GM21447 (cell line): ENCODE measurements at regions not wholly inside any gene's neighbourhood (a gene's known extent, or its start where the extent isn't known, plus 50 kb on each side); places are given as distances from the start of the nearest gene placed in this dataset.
A peak's percentile ranks its signal among the peaks of the same experiment; 100 is the strongest.

Source experiments
- ATAC-seq: cut with Tn5 transposase; IDR thresholded peaks from one replicate; pipeline ENCODE4 v1.9.1; 2021; ENCODE audit not compliant: unreplicated experiment

- ATAC-seq = no peak
Observed at GRCh38 chr6:98280492-98280891, 553.9 kb upstream of the POU3F2 start.

DNA sequence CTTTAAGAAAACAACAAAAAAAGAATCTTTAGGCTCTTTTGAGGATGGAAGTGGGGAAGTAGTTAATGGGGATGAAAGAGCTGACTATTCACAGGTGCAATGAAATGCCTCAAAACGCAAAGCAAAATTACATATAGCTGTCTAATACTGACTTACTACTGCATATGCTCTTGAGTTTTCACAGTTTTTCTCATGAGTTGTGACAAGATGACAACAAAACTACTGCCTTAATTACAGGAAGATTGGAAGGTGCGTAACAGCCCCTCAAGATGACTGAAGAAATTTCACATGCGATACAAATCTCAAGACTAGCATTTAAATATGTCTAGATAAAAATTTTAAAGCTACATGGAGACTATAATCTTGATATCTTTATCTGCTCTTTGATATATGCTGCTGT, 547.8 kb upstream of the POU3F2 start:
- ATAC-seq = no peak

DNA sequence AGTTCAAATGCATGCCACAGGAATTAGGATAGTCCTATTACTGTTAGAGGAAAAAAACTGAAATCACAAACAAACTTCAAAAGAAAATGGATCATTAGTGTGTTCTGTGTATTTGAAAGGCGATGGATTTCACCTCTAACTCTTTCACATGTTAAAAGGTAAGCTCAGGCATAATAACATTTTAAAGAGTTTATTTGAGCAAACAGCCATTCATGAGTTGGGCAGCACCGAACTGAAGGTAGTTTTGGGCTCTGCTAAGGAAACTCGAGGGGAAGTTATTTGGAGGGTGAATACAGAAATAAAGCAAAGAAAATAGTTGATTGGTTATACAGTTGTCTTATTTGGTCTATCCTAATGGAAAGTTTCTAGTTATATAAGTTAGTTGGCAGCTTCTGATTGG, 546.5 kb upstream of the POU3F2 start:
- no peak for ATAC-seq

DNA sequence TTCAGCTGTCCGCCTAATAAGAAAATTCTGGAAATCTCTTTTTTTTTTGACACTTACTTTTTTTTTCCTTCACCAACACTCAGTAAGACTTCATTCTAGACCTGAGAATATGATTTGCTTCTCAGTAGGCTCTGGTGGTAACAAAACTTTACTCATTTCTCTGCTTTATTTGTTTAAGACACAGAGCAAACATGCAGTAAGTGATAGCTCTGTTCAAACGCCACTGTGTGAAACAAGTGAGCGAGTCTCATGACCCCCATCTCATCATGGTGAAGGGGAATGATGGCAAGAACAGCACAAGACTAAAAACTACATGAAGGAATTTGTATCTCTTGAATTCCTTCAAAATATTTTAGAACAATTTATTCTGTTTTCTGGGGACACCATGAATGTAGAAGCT, 541.6 kb upstream of the POU3F2 start:
- ATAC-seq = no peak

GRCh38 chr6:98295515-98296175, 538.7 kb upstream of the POU3F2 start:
- ATAC-seq = no peak

GRCh38 chr6:98308564-98308963, 525.8 kb upstream of the POU3F2 start:
- ATAC-seq = no peak

GRCh38 chr6:98310443-98310842, 523.9 kb upstream of the POU3F2 start:
- ATAC-seq = no peak

GRCh38 chr6:98323605-98324004, 510.8 kb upstream of the POU3F2 start:
- peak; percentile 77 for ATAC-seq

GRCh38 chr6:98324446-98324845, 509.9 kb upstream of the POU3F2 start:
- no peak for ATAC-seq

DNA sequence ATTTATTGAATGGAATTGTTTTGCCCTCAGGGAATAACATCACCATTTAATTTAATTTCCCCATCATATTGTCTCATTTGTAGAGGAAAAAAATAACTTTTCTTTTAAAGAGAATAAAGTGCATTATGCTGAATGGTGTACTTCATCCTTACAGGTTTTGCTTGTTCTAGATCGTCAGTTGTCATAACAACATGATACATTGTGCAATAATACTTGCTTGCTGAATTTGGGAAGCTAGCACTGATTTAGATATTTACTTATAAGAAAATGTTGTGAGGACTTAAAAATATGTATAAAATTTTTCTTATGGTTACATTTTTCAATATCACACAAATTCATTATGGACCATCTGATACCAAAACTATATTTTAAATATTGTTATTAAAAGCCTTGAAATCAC, 509.0 kb upstream of the POU3F2 start:
- ATAC-seq = no peak

DNA sequence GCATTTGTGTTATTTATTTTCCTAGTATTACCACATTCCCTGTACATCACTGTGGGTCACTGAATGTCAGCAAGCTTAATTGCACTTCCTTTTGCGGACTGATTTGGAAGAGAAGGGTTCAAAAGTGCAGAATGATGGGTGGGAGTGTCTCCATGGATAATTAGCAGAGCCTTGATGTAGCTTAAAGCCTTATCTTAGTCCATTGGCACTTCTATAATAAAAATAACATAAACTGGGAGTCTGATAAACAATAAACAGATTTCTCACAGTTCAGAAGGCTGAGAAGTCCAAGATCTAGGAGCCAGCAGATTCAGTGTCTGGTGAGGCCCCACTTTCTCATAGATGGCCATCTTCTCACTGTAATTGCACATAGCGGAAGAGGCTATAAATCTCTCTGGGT, 501.1 kb upstream of the POU3F2 start:
- no peak for ATAC-seq

DNA sequence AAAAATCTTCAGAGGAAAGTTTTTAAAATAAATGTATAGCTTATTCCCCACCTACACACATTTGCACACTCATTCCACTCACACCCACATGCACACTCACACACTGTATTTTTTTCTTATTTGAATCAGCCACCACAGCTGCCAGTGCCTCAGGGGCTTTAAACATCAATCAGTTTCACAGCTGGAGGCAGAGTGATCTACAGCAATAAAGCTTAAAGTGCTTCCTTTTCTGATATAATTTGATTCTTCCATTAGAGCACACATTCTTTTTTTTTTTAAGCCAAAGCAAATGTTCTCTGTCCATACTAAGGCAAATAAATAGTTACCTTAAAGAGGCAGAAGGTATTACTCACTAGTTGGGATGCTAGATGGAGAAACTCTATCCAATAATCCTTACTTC, 498.8 kb upstream of the POU3F2 start:
- no peak for ATAC-seq

- no peak for ATAC-seq
Observed at GRCh38 chr6:98339506-98339905, 494.9 kb upstream of the POU3F2 start.

DNA sequence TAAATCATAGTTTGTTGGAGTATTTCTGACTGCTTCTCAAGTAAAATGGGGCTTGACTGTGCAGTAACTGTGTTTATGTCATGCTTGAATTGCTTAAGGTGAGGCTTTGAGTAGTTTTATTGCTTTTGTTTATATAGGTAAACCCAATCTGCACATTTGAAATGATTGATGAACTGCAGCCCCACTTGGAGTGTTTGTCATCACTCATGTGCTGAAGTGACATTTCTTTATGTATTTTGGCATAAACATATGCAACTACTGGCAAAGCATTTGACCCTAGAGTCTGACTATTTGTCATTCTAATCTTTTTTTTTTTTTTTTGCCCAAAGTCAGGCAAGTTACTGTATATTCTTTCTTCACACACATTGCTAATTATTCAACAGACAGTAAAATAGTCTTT, 491.4 kb upstream of the POU3F2 start:
- ATAC-seq = no peak

- no peak for ATAC-seq
Observed at GRCh38 chr6:98343797-98344196, 490.6 kb upstream of the POU3F2 start.

DNA sequence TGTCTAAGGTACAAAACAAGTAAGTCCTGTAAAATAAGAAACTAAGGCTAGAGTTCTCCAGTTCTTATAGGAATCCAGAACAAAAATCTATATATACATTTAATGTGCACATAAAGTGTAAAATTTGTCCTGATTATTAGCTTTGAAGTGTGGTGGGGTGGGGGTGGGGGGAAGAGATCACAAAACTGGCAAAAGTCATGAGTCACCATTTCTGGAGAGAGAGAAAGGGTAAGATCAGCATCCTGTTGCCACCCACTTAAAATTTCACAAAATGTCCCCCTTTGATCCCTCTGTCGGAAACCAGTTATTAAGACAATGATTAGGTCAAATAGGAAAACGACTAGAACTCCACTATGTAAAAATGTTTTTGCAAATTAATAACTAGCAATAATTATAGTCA, 482.0 kb upstream of the POU3F2 start:
- no peak for ATAC-seq

- no peak for ATAC-seq
Observed at GRCh38 chr6:98358173-98358572, 476.2 kb upstream of the POU3F2 start.

DNA sequence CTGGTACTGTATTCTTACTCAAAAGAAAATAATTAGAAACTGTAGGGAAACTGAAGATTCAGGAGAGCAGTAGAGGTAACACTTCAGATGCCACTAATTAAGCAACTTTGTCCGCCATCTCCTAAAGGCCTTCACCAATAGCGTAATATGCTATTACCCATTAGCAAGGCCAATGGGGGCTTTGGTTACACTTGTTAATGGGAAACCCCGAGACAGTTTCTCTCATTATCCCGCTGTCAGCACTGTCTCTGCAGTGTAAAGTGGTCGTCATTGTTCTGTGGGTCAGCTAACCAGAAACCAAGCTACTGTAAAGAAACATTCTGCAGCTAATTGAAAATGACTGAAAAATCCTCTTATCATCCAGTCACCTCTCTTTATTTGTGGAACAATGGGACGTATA, 468.0 kb upstream of the POU3F2 start:
- no peak for ATAC-seq

GRCh38 chr6:98380589-98380988, 453.8 kb upstream of the POU3F2 start:
- ATAC-seq = no peak

DNA sequence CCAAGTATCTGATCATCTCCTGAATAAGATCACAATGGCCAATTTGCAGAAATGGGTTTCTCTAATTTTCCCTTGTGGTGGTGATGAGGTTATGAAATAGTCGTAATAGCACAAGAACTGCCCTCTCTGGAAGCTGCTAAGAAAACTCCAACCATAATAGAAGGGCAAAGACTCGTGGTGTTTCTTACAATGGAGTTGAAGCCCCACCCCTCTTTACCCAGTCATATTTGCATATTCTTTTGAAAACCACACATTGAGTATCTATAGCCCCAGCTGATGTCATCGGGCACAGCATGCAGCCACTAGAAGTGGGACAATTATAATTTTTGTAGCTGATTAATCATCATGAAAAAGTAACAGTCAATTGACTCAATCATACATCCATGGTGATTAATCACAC, 452.1 kb upstream of the POU3F2 start:
- no peak for ATAC-seq

GRCh38 chr6:98384334-98384733, 450.0 kb upstream of the POU3F2 start:
- ATAC-seq = no peak

DNA sequence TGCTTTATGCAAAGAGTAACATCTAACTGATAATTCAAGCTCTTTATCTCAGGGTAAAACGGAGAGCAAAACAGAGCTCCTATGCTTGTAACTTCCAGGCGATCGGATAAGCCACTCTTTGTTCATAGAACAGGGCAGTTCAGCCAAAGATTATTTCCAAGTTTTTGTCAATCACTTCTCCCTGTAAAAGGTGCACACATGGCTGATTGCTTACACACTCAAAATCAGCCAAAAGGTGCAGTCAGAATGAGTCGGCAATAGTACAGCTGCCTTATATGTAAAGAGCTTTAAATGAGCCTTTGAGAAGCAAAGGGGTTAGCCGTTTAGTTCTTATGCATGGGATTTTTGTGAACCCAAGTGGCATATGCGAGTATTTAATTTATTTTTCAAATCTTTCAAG, 449.6 kb upstream of the POU3F2 start:
- no peak for ATAC-seq

DNA sequence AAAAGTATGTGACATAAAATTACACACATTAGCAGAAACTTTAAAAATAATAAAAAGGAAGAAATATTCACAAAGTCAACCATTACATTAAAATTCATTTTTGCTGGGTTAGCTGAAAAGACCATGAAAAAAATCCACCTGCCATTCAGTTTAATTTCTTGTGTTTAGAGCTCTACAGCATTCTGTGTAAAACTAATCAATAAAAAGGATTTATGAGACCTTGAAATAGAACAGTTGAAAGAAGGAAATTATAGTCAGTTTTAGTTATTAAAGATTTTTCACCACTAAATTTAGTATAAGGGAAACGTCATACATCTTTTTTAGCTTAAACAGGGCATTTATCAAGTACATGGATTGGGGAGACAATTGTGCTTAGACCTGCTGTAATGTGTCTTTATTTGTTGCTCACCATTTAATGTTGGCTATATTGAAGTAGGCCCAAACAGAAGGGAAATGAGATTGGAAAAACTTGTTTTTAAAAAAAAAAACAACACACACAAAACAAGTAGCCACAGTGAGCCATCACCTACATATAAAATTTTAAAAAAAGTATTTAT, 438.7 kb upstream of the POU3F2 start:
- no peak for ATAC-seq
